GM23338 (cell line): ENCODE measurements at regions not wholly inside any gene's neighbourhood (a gene's known extent, or its start where the extent isn't known, plus 50 kb on each side); places are given as distances from the start of the nearest gene placed in this dataset.

Experiments
- ATAC-seq: fragments of 200-7000 bp; cut with Tn5 transposase; 3 replicates; pipeline ENCODE4 v1.9.1; 2020
- DNase-seq: peaks from one replicate; pipeline ENCODE4 v3.0.0-alpha.2; 2015; ENCODE audit warnings: low spot score
- H2AFZ ChIP-seq: fragments of 200-600 bp; sonication (generic); 2 replicates; pipeline ENCODE4 v1.8.0; 2016; ENCODE audit warnings: antibody characterized with exemption, mild to moderate bottlenecking, moderate library complexity
- H3F3A ChIP-seq: fragments of 200-600 bp; sonication (generic); replicated peaks from 2 replicates; pipeline ENCODE4 v1.8.0; 2017; ENCODE audit warnings: antibody characterized with exemption, mixed run types, low read depth
- H3K27ac ChIP-seq: fragments of 200-600 bp; sonication (generic); 2 replicates; pipeline ENCODE4 v1.6.1; 2016; ENCODE audit warnings: low read depth
- H3K27me3 ChIP-seq: fragments of 200-600 bp; sonication (generic); 2 replicates; pipeline ENCODE4 v1.8.0; 2016; ENCODE audit warnings: mild to moderate bottlenecking, mixed run types, moderate library complexity; ENCODE audit not compliant: insufficient read depth
- H3K36me3 ChIP-seq: fragments of 200-600 bp; sonication (generic); 2 replicates; pipeline ENCODE4 v1.8.0; 2016; ENCODE audit warnings: mild to moderate bottlenecking; ENCODE audit not compliant: insufficient read depth
- H3K4me1 ChIP-seq: fragments of 200-600 bp; sonication (generic); 2 replicates; pipeline ENCODE4 v1.8.0; 2016; ENCODE audit warnings: mild to moderate bottlenecking, moderate library complexity; ENCODE audit not compliant: insufficient read depth
- H3K4me2 ChIP-seq: fragments of 200-600 bp; sonication (generic); 2 replicates; pipeline ENCODE4 v1.7.1; 2017; ENCODE audit warnings: mixed run types
- H3K4me3 ChIP-seq: fragments of 200-600 bp; sonication (generic); 2 replicates; pipeline ENCODE4 v1.6.1; 2016; ENCODE audit warnings: mixed run types
- H3K79me2 ChIP-seq: fragments of 200-600 bp; sonication (generic); replicated peaks from 2 replicates; pipeline ENCODE4 v1.8.0; 2017; ENCODE audit warnings: mild to moderate bottlenecking; ENCODE audit not compliant: insufficient read depth
- H3K9me2 ChIP-seq: fragments of 200-600 bp; sonication (generic); 2 replicates; pipeline ENCODE4 v1.8.0; 2017; ENCODE audit not compliant: insufficient read depth
- H4K20me1 ChIP-seq: fragments of 200-600 bp; sonication (generic); replicated peaks from 2 replicates; pipeline ENCODE4 v1.8.0; 2017; ENCODE audit warnings: mild to moderate bottlenecking; ENCODE audit not compliant: insufficient read depth
- H3K27ac Mint-ChIP-seq: 2 replicates; pipeline ENCODE4 v1.8.0; 2020; ENCODE audit warnings: inconsistent platforms, mild to moderate bottlenecking, moderate library complexity, mixed read lengths
- H3K27me3 Mint-ChIP-seq: 3 replicates; pipeline ENCODE4 v1.8.0; 2022; ENCODE audit warnings: low read depth, mild to moderate bottlenecking, moderate library complexity, mixed read lengths, inconsistent platforms; ENCODE audit not compliant: insufficient read depth, poor library complexity
- H3K36me3 Mint-ChIP-seq: 3 replicates; pipeline ENCODE4 v1.8.0; 2021; ENCODE audit warnings: low read depth, mild to moderate bottlenecking, inconsistent platforms, moderate library complexity, mixed read lengths
- H3K4me1 Mint-ChIP-seq: 3 replicates; pipeline ENCODE4 v1.8.0; 2020; ENCODE audit warnings: mild to moderate bottlenecking, inconsistent platforms, mixed read lengths
- H3K4me3 Mint-ChIP-seq: 3 replicates; pipeline ENCODE4 v1.8.0; 2021; ENCODE audit warnings: moderate library complexity, mild to moderate bottlenecking, inconsistent platforms, mixed read lengths
- H3K9me3 Mint-ChIP-seq: 3 replicates; pipeline ENCODE4 v1.8.0; 2020; ENCODE audit warnings: moderate library complexity, mild to moderate bottlenecking, inconsistent platforms, mixed read lengths
- EZH2phosphoT487 ChIP-seq: fragments of 200-600 bp; sonication (generic); IDR thresholded peaks from one replicate; pipeline ENCODE4 v1.8.1; 2018; ENCODE audit warnings: antibody characterized with exemption; ENCODE audit not compliant: unreplicated experiment
- JUNB ChIP-seq: IDR thresholded peaks from one replicate; pipeline ENCODE4 v1.6.1; 2016; ENCODE audit warnings: antibody characterized with exemption; ENCODE audit not compliant: unreplicated experiment
- NANOG ChIP-seq: IDR thresholded peaks from 2 replicates; pipeline ENCODE4 v1.6.1; 2016; ENCODE audit warnings: antibody characterized with exemption, borderline replicate concordance
- POLR2AphosphoS5 ChIP-seq: IDR thresholded peaks from 2 replicates; pipeline ENCODE4 v1.6.1; 2016; ENCODE audit warnings: antibody characterized with exemption, low read depth
- ZNF114 ChIP-seq: fragments of 250-450 bp; sonication (Bioruptor Pico); IDR thresholded peaks from 2 replicates; pipeline ENCODE4 v1.5.0; 2020; ENCODE audit warnings: mild to moderate bottlenecking, moderate library complexity
- ZNF331 ChIP-seq: fragments of 250-450 bp; sonication (Bioruptor Pico); IDR thresholded peaks from 2 replicates; pipeline ENCODE4 v1.5.0; 2020; ENCODE audit warnings: low read depth, mild to moderate bottlenecking, moderate library complexity
- TF ChIP-seq, protein P1 (sequence below): fragments of 250-450 bp; sonication (Bioruptor Pico); IDR thresholded peaks from 2 replicates; pipeline ENCODE4 v1.5.0; 2020; ENCODE audit warnings: mild to moderate bottlenecking, moderate library complexity
- TF ChIP-seq, protein P2 (sequence below): IDR thresholded peaks from 2 replicates; pipeline ENCODE4 v1.6.1; 2016; ENCODE audit warnings: antibody characterized with exemption

DNA sequence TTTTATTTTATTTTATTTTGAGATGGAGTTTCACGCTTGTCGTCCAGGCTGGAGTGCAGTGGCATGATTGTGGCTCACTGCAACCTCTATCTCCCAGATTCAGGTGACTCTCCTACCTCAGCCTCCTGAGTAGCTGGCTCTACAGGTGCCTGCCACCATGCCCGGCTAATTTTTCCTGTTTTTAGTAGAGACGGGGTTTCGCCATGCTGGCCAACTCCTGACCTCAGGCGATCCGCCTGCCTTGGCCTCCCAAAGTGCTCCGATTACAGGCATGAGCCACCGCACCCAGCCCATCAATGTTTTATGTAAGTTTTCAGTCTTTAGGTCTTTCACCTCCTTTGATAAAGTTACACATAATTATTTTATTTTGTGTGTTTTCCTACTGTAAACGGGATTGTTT is 154.6 kb downstream of the COPRS start (continued):
- TF ChIP-seq, protein P1, sequence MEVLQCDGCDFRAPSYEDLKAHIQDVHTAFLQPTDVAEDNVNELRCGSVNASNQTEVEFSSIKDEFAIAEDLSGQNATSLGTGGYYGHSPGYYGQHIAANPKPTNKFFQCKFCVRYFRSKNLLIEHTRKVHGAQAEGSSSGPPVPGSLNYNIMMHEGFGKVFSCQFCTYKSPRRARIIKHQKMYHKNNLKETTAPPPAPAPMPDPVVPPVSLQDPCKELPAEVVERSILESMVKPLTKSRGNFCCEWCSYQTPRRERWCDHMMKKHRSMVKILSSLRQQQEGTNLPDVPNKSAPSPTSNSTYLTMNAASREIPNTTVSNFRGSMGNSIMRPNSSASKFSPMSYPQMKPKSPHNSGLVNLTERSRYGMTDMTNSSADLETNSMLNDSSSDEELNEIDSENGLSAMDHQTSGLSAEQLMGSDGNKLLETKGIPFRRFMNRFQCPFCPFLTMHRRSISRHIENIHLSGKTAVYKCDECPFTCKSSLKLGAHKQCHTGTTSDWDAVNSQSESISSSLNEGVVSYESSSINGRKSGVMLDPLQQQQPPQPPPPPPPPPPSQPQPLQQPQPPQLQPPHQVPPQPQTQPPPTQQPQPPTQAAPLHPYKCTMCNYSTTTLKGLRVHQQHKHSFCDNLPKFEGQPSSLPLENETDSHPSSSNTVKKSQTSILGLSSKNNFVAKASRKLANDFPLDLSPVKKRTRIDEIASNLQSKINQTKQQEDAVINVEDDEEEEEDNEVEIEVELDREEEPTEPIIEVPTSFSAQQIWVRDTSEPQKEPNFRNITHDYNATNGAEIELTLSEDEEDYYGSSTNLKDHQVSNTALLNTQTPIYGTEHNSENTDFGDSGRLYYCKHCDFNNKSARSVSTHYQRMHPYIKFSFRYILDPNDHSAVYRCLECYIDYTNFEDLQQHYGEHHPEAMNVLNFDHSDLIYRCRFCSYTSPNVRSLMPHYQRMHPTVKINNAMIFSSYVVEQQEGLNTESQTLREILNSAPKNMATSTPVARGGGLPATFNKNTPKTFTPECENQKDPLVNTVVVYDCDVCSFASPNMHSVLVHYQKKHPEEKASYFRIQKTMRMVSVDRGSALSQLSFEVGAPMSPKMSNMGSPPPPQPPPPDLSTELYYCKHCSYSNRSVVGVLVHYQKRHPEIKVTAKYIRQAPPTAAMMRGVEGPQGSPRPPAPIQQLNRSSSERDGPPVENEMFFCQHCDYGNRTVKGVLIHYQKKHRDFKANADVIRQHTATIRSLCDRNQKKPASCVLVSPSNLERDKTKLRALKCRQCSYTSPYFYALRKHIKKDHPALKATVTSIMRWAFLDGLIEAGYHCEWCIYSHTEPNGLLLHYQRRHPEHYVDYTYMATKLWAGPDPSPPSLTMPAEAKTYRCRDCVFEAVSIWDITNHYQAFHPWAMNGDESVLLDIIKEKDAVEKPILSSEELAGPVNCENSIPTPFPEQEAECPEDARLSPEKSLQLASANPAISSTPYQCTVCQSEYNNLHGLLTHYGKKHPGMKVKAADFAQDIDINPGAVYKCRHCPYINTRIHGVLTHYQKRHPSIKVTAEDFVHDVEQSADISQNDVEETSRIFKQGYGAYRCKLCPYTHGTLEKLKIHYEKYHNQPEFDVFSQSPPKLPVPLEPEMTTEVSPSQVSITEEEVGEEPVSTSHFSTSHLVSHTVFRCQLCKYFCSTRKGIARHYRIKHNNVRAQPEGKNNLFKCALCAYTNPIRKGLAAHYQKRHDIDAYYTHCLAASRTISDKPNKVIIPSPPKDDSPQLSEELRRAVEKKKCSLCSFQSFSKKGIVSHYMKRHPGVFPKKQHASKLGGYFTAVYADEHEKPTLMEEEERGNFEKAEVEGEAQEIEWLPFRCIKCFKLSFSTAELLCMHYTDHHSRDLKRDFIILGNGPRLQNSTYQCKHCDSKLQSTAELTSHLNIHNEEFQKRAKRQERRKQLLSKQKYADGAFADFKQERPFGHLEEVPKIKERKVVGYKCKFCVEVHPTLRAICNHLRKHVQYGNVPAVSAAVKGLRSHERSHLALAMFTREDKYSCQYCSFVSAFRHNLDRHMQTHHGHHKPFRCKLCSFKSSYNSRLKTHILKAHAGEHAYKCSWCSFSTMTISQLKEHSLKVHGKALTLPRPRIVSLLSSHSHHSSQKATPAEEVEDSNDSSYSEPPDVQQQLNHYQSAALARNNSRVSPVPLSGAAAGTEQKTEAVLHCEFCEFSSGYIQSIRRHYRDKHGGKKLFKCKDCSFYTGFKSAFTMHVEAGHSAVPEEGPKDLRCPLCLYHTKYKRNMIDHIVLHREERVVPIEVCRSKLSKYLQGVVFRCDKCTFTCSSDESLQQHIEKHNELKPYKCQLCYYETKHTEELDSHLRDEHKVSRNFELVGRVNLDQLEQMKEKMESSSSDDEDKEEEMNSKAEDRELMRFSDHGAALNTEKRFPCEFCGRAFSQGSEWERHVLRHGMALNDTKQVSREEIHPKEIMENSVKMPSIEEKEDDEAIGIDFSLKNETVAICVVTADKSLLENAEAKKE (CRISPR knock-in tag) = no peak
- TF ChIP-seq JUNB (no peak), ZNF114 (CRISPR knock-in tag) (no peak)

DNA sequence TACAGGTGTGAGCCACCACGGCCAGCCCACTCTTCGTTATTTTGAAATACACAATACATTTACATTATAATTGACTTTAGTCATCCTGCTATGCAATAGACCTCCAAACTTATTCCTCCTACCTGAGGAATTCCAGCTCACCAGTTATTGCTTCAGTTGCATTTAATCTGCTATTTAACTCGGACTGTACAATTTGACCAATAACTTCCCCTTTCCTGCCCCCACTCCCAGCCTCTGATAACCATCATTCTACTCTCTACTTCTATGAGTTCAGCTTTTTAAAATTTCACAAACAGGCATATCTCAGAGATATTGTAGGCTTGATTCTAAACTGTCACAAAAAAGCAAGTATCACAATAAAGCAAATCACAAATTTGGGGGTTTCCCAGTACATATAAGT is 157.0 kb downstream of the COPRS start:
- no peaks in the 10 kb centered on the region for H3K27me3 ChIP-seq
- H3K4me3 ChIP-seq = no peak overlapping the region
- H2AFZ ChIP-seq = no peak overlapping the region
- H3K36me3 Mint-ChIP-seq = no peaks in the 10 kb centered on the region
- no peak overlapping the region for H3K4me3 Mint-ChIP-seq
- no peaks in the 10 kb centered on the region for H3K9me3 Mint-ChIP-seq
- no peak for ATAC-seq
- H3F3A ChIP-seq = no peaks in the 10 kb centered on the region
- no peaks in the 10 kb centered on the region for H3K79me2 ChIP-seq
- DNase-seq = no peak
- no peaks in the 10 kb centered on the region for H3K27me3 Mint-ChIP-seq
- H3K4me2 ChIP-seq = no peak overlapping the region
- H3K9me2 ChIP-seq = no peaks in the 10 kb centered on the region
- H3K27ac Mint-ChIP-seq = no peak overlapping the region
- H3K36me3 ChIP-seq = no peaks in the 10 kb centered on the region
- no peaks in the 10 kb centered on the region for H4K20me1 ChIP-seq
- no peaks in the 10 kb centered on the region for H3K4me1 Mint-ChIP-seq
- no peaks in the 10 kb centered on the region for H3K4me1 ChIP-seq
- no peak overlapping the region for H3K27ac ChIP-seq
- TF ChIP-seq ZNF331 (CRISPR knock-in tag) (no peak), EZH2phosphoT487 (no peak), NANOG (no peak), POLR2AphosphoS5 (no peak)
- TF ChIP-seq, protein P1 (CRISPR knock-in tag) = no peak
- TF ChIP-seq, protein P2, sequence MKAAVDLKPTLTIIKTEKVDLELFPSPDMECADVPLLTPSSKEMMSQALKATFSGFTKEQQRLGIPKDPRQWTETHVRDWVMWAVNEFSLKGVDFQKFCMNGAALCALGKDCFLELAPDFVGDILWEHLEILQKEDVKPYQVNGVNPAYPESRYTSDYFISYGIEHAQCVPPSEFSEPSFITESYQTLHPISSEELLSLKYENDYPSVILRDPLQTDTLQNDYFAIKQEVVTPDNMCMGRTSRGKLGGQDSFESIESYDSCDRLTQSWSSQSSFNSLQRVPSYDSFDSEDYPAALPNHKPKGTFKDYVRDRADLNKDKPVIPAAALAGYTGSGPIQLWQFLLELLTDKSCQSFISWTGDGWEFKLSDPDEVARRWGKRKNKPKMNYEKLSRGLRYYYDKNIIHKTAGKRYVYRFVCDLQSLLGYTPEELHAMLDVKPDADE = no peak
